ENCODE measurements at regions not wholly inside any gene's neighbourhood (a gene's known extent, or its start where the extent isn't known, plus 50 kb on each side); places are given as distances from the start of the nearest gene placed in this dataset.

DNA sequence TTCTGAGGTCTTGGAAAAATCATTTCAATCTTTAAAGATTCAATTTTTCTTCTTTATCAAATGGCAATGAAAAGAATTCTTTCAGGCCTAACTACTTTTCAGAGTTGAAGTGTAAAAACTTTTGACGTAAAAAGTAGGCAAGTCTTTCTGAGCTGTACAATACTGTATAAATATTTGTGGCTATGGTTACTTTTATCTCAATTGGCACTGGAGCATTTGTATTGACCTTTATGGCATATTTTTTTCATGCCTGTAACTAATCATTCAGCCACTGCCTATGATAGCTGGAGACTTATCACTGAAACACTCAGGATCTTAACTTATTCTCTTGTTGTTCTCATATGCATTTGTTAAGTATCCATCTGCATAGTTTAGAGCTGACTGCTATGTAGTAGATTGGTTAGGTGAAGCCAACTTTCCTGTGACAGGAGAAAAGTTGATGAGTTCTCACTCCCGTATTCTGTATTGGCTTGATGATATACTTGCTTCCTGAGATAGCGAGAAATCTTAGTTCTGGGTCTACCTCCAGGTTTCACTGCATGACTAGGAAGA is 290.4 kb upstream of the TBL1XR1 start:
- H2AFZ ChIP-seq (ENCODE audit: low read length): no peak overlapping the region
- DNase-seq (ENCODE audit: low read depth in 1 of 2, low spot score in 2 of 2) (no peak), FAIRE-seq (no peak)
- no peak overlapping the region for H4K8ac ChIP-seq (ENCODE audit: extremely low read depth, insufficient read depth, low read length)
- no peak overlapping the region for H3K23ac ChIP-seq (ENCODE audit: insufficient read length)
- no peak overlapping the region for H3K56ac ChIP-seq (replicated peaks; ENCODE audit: insufficient read length, low read depth, low read length)
- no peak overlapping the region for H2AK5ac ChIP-seq (ENCODE audit: low read depth, low read length)
- H4K91ac ChIP-seq (replicated peaks; ENCODE audit: insufficient read length, low read length): no peak overlapping the region
- no peak overlapping the region for H3K18ac ChIP-seq (ENCODE audit: extremely low read depth, low read length)
- ChIA-PET POLR2A (ENCODE audit: partially characterized antibody) (interaction anchor here (0.6 kb wide), 1 partner anchor 856 kb away, joined by 4 read pairs; no protein-coding TSS in a partner anchor), CTCF (ENCODE audit: partially characterized antibody) (no interaction called here)
- 91% methylated on average over 3 of the region's 3 CpGs; no CpG with 5 or more reads in 1 of the 2 experiments for WGBS, 2 experiments (ENCODE audit: extremely low coverage in 1 of 2, insufficient coverage in 1 of 2, insufficient read length in 1 of 2, insufficient replicate concordance in 2 of 2, low coverage in 1 of 2, low lambda C conversion rate in 2 of 2, missing lambda C conversion rate in 1 of 2)
- no peak overlapping the region for H2BK120ac ChIP-seq (replicated peaks; ENCODE audit: low read depth, low read length)
- H4K20me1 ChIP-seq (replicated peaks in 1 of 2; ENCODE audit: control insufficient read depth in 1 of 2, insufficient read depth in 2 of 2, low read length in 2 of 2): no peaks in the 10 kb centered on the region
- H3K79me2 ChIP-seq (ENCODE audit: control insufficient read depth in 1 of 2, insufficient read depth in 2 of 2, low read length in 2 of 2): no peaks in the 10 kb centered on the region
- no peaks in the 10 kb centered on the region for H3K36me3 ChIP-seq (ENCODE audit: control insufficient read depth in 2 of 4, insufficient read depth in 4 of 4, low read length in 3 of 4)
- no peak overlapping the region for H3K4me2 ChIP-seq (ENCODE audit: insufficient read depth in 1 of 2, low read depth in 2 of 2, low read length in 2 of 2)
- no peaks in the 10 kb centered on the region; a peak in 1 of 4 replicates for H3K9me3 ChIP-seq (ENCODE audit: insufficient read depth in 2 of 2, low read depth in 1 of 2, low read length in 1 of 2)
- no peak overlapping the region for H2BK5ac ChIP-seq (ENCODE audit: low read depth, low read length)
- H3K4me3 ChIP-seq (ENCODE audit: extremely low read depth in 1 of 4, insufficient read depth in 2 of 4, low read depth in 3 of 4, low read length in 4 of 4): no peak overlapping the region
- H2BK12ac ChIP-seq (ENCODE audit: low read depth, low read length): no peak overlapping the region
- H2BK20ac ChIP-seq (ENCODE audit: low read length): no peak overlapping the region
- no peak overlapping the region for H3K4ac ChIP-seq (replicated peaks; ENCODE audit: insufficient read length, low read depth, low read length)
- H3K79me1 ChIP-seq (ENCODE audit: low read depth, low read length): no peaks in the 10 kb centered on the region
- H3K9ac ChIP-seq (replicated peaks in 1 of 4; ENCODE audit: extremely low read depth in 1 of 4, low read depth in 3 of 4, low read length in 3 of 4): no peak overlapping the region
- no peaks in the 10 kb centered on the region for H3K27me3 ChIP-seq (replicated peaks in 1 of 4; ENCODE audit: control insufficient read depth in 3 of 4, extremely low read depth in 1 of 4, insufficient read depth in 3 of 4, low read length in 3 of 4)
- no peak overlapping the region for H3K14ac ChIP-seq (ENCODE audit: insufficient read length)
- H3K23me2 ChIP-seq (ENCODE audit: low read depth, low read length): no peaks in the 10 kb centered on the region; the same call in 1 of the 2 replicates
- H2BK15ac ChIP-seq (ENCODE audit: low read length): no peak overlapping the region
- H4K5ac ChIP-seq (ENCODE audit: insufficient read length, low read depth, low read length): no peak overlapping the region
- no peak overlapping the region for H3K27ac ChIP-seq (ENCODE audit: low read depth, low read length)
- no peaks in the 10 kb centered on the region for H3K4me1 ChIP-seq (replicated peaks in 1 of 4; ENCODE audit: control insufficient read depth in 3 of 4, insufficient read depth in 4 of 4, low read length in 3 of 4)
- TF ChIP-seq TAF7 (optimal IDR thresholded peaks at IDR 0.05; ENCODE audit: borderline replicate concordance, low read depth, low read length) (no peak), ZNF274 (IDR thresholded peaks at IDR 0.05; ENCODE audit: borderline replicate concordance, extremely low read depth, low read length) (no peak)
